HEK293 (cell line): ENCODE measurements at regions not wholly inside any gene's neighbourhood (a gene's known extent, or its start where the extent isn't known, plus 50 kb on each side); places are given as distances from the start of the nearest gene placed in this dataset.

ENCODE experiments used
- CTCF ChIA-PET: fragments of 350-600 bp; formaldehyde crosslinking; extraction: SDS; loops from one replicate; lab custom pipeline; 2021; ENCODE audit warnings: antibody characterized with exemption; lab: Yijun Ruan, JAX
- POLR2A ChIA-PET: fragments of 300-600 bp; formaldehyde crosslinking; extraction: SDS; loops from one replicate; lab custom pipeline; 2020; ENCODE audit warnings: antibody characterized with exemption, inconsistent platforms; lab: Yijun Ruan, JAX
- H3K27ac ChIP-seq: fragments of 200-500 bp; sonication (Bioruptor generic); 2 replicates; pipeline ENCODE4 v1.5.1; 2014; ENCODE audit warnings: low read depth, low read length, control low read depth, inconsistent platforms; ENCODE audit errors: extremely low read depth
- H3K36me3 ChIP-seq, 2 experiments: fragments of 200-500 bp in 1 of 2; sonication (Bioruptor generic) in 1 of 2; 1 replicate in 1 of 2; 2 replicates in 1 of 2; pipeline ENCODE4 v1.5.1; 2014 to 2017; ENCODE audit warnings: inconsistent platforms in 2 of 2, low read length in 2 of 2; ENCODE audit not compliant: control insufficient read depth in 2 of 2, insufficient read depth in 1 of 2
- H3K4me1 ChIP-seq: fragments of 200-500 bp; sonication (Bioruptor generic); 2 replicates; pipeline ENCODE4 v1.5.1; 2014; ENCODE audit warnings: mild to moderate bottlenecking, low read length, inconsistent platforms; ENCODE audit not compliant: control insufficient read depth, insufficient read depth
- H3K4me3 ChIP-seq: 2 replicates; pipeline ENCODE4 v1.5.1; 2011; ENCODE audit warnings: low read depth, mild to moderate bottlenecking, control low read depth, low read length, moderate library complexity
- H3K9me3 ChIP-seq: fragments of 200-500 bp; sonication (Bioruptor generic); 2 replicates; pipeline ENCODE4 v1.5.1; 2014; ENCODE audit warnings: low read depth, low read length, inconsistent platforms; ENCODE audit not compliant: control insufficient read depth, insufficient read depth
- BCL11B ChIP-seq: fragments of 450-650 bp; formaldehyde crosslinking; IDR thresholded peaks from 2 replicates; pipeline ENCODE4 v1.5.1; 2016; ENCODE audit warnings: low read depth, missing biosample characterization, missing genetic modification characterization
- HOXA7 ChIP-seq: sonication (generic); formaldehyde crosslinking; IDR thresholded peaks from 2 replicates; pipeline ENCODE4 v1.8.1; 2022; ENCODE audit warnings: missing genetic modification reagents, borderline replicate concordance
- HOXC10 ChIP-seq: sonication (generic); formaldehyde crosslinking; IDR thresholded peaks from 2 replicates; pipeline ENCODE4 v1.8.1; 2023; ENCODE audit warnings: mild to moderate bottlenecking, missing genetic modification reagents
- KLF7 ChIP-seq: fragments of 450-650 bp; formaldehyde crosslinking; IDR thresholded peaks from 2 replicates; pipeline ENCODE4 v1.5.1; 2016; ENCODE audit warnings: missing biosample characterization, missing genetic modification characterization, borderline replicate concordance
- SP7 ChIP-seq: fragments of 450-650 bp; formaldehyde crosslinking; IDR thresholded peaks from 2 replicates; pipeline ENCODE4 v1.5.1; 2016; ENCODE audit warnings: missing biosample characterization, missing genetic modification characterization
- WT1 ChIP-seq: fragments of 450-650 bp; formaldehyde crosslinking; IDR thresholded peaks from 2 replicates; pipeline ENCODE4 v1.5.1; 2016; ENCODE audit warnings: missing biosample characterization, missing genetic modification characterization
- ZBTB1 ChIP-seq: fragments of 450-650 bp; formaldehyde crosslinking; IDR thresholded peaks from 2 replicates; pipeline ENCODE4 v1.5.1; 2016; ENCODE audit warnings: missing biosample characterization, missing genetic modification characterization
- ZBTB6 ChIP-seq: fragments of 450-650 bp; formaldehyde crosslinking; IDR thresholded peaks from 2 replicates; pipeline ENCODE4 v1.5.1; 2017; ENCODE audit warnings: missing biosample characterization, missing genetic modification characterization
- ZEB2 ChIP-seq: fragments of 450-650 bp; formaldehyde crosslinking; IDR thresholded peaks from 2 replicates; pipeline ENCODE4 v1.5.1; 2016; ENCODE audit warnings: missing biosample characterization, missing genetic modification characterization
- ZIC2 ChIP-seq: fragments of 450-650 bp; formaldehyde crosslinking; IDR thresholded peaks from 2 replicates; pipeline ENCODE4 v1.5.1; 2016; ENCODE audit warnings: missing biosample characterization, missing genetic modification characterization
- ZNF112 ChIP-seq: fragments of 450-650 bp; formaldehyde crosslinking; IDR thresholded peaks from 2 replicates; pipeline ENCODE4 v1.5.0; 2017; ENCODE audit warnings: missing biosample characterization, missing genetic modification characterization
- ZNF132 ChIP-seq: fragments of 450-650 bp; formaldehyde crosslinking; IDR thresholded peaks from 2 replicates; pipeline ENCODE4 v1.5.1; 2017; ENCODE audit warnings: missing biosample characterization, missing genetic modification characterization, borderline replicate concordance
- ZNF157 ChIP-seq: fragments of 450-650 bp; formaldehyde crosslinking; IDR thresholded peaks from 2 replicates; pipeline ENCODE4 v1.5.1; 2016; ENCODE audit warnings: missing biosample characterization, missing genetic modification characterization
- ZNF175 ChIP-seq: fragments of 450-650 bp; formaldehyde crosslinking; IDR thresholded peaks from 2 replicates; pipeline ENCODE4 v1.5.1; 2016; ENCODE audit warnings: missing biosample characterization, missing genetic modification characterization
- ZNF202 ChIP-seq: fragments of 450-650 bp; formaldehyde crosslinking; IDR thresholded peaks from 2 replicates; pipeline ENCODE4 v1.5.1; 2016; ENCODE audit warnings: missing biosample characterization, missing genetic modification characterization, borderline replicate concordance
- ZNF248 ChIP-seq: fragments of 450-650 bp; formaldehyde crosslinking; IDR thresholded peaks from 2 replicates; pipeline ENCODE4 v1.5.1; 2017; ENCODE audit warnings: missing biosample characterization, missing genetic modification characterization
- ZNF26 ChIP-seq: fragments of 450-650 bp; formaldehyde crosslinking; IDR thresholded peaks from 2 replicates; pipeline ENCODE4 v1.5.1; 2016; ENCODE audit warnings: missing biosample characterization, missing genetic modification characterization
- ZNF280C ChIP-seq: fragments of 450-650 bp; formaldehyde crosslinking; IDR thresholded peaks from 2 replicates; pipeline ENCODE4 v1.5.1; 2016; ENCODE audit warnings: missing biosample characterization, missing genetic modification characterization
- ZNF354C ChIP-seq: fragments of 450-650 bp; formaldehyde crosslinking; IDR thresholded peaks from 2 replicates; pipeline ENCODE4 v1.5.1; 2016; ENCODE audit warnings: missing biosample characterization, missing genetic modification characterization, low read depth, borderline replicate concordance
- ZNF416 ChIP-seq: fragments of 450-650 bp; formaldehyde crosslinking; IDR thresholded peaks from 2 replicates; pipeline ENCODE4 v1.5.1; 2016; ENCODE audit warnings: missing biosample characterization, missing genetic modification characterization
- ZNF510 ChIP-seq: fragments of 450-650 bp; formaldehyde crosslinking; IDR thresholded peaks from 2 replicates; pipeline ENCODE4 v1.5.1; 2018; ENCODE audit warnings: mild to moderate bottlenecking, missing genetic modification characterization, missing biosample characterization; ENCODE audit not compliant: insufficient replicate concordance
- ZNF629 ChIP-seq: fragments of 450-650 bp; formaldehyde crosslinking; IDR thresholded peaks from 2 replicates; pipeline ENCODE4 v1.5.1; 2017; ENCODE audit warnings: missing biosample characterization, missing genetic modification characterization
- ZNF670 ChIP-seq: fragments of 450-650 bp; formaldehyde crosslinking; IDR thresholded peaks from 2 replicates; pipeline ENCODE4 v1.5.1; 2016; ENCODE audit warnings: missing biosample characterization, missing genetic modification characterization, low read depth
- TF ChIP-seq, protein P1 (sequence below): fragments of 450-650 bp; IDR thresholded peaks from 2 replicates; pipeline ENCODE4 v1.5.1; 2018; ENCODE audit warnings: missing biosample characterization, mild to moderate bottlenecking, missing genetic modification characterization
- TF ChIP-seq, protein P2 (sequence below): fragments of 450-650 bp; formaldehyde crosslinking; IDR thresholded peaks from 2 replicates; pipeline ENCODE4 v1.5.1; 2016; ENCODE audit warnings: missing biosample characterization, missing genetic modification characterization

GRCh38 chr4:33184657-33185290, 2464.6 kb downstream of the PCDH7 start (continued):
- no peak for TF ChIP-seq ZNF157 (tag by site-specific recombination)
- no peak for TF ChIP-seq ZNF280C
- TF ChIP-seq ZBTB6 (tag by site-specific recombination) = no peak

DNA sequence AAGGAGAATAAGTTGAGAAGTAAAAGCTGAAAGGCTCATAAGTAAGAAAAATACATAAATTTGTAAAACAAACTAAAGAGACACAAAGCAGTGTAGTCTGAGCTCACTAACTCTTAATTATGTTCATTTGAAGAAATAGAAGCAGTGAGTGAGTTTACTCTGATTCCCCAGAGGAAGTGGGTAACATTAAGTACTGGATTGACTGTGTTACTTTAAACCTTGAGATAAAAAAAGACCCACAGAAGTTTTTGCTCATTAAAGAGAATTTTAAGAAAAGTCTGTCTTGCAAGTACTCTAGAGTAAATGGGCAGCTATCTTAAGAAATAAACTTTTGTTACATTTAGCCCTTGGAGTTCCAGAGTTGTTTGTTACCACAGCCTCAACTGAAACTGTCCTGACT, 2466.9 kb downstream of the PCDH7 start:
- TF ChIP-seq ZNF510 (tag by site-specific recombination) (no peak), BCL11B (tag by site-specific recombination) (no peak), WT1 (tag by site-specific recombination) (no peak), ZNF202 (tag by site-specific recombination) (no peak), ZBTB1 (no peak), ZEB2 (tag by site-specific recombination) (no peak), ZBTB6 (tag by site-specific recombination) (no peak), ZNF629 (tag by site-specific recombination) (no peak), HOXA7 (no peak), ZNF248 (no peak), ZNF175 (tag by site-specific recombination) (no peak), ZNF670 (tag by site-specific recombination) (no peak), ZNF112 (tag by site-specific recombination) (no peak), SP7 (tag by site-specific recombination) (no peak)
- TF ChIP-seq, protein P1, sequence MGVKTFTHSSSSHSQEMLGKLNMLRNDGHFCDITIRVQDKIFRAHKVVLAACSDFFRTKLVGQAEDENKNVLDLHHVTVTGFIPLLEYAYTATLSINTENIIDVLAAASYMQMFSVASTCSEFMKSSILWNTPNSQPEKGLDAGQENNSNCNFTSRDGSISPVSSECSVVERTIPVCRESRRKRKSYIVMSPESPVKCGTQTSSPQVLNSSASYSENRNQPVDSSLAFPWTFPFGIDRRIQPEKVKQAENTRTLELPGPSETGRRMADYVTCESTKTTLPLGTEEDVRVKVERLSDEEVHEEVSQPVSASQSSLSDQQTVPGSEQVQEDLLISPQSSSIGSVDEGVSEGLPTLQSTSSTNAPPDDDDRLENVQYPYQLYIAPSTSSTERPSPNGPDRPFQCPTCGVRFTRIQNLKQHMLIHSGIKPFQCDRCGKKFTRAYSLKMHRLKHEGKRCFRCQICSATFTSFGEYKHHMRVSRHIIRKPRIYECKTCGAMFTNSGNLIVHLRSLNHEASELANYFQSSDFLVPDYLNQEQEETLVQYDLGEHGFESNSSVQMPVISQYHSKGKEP (tag by site-specific recombination) = no peak
- ChIA-PET POLR2A (no interaction called here), CTCF (no interaction called here)
- Histone ChIP-seq H3K4me1 (no peaks in the 10 kb centered on the region), H3K36me3 (no peaks in the 10 kb centered on the region), H3K27ac (no peak overlapping the region), H3K4me3 (no peak overlapping the region), H3K9me3 (no peaks in the 10 kb centered on the region)

- CTCF ChIA-PET = no interaction called here
- Histone ChIP-seq H3K4me3 (no peak overlapping the region), H3K36me3 (no peaks in the 10 kb centered on the region), H3K9me3 (no peaks in the 10 kb centered on the region), H3K4me1 (no peaks in the 10 kb centered on the region), H3K27ac (no peak overlapping the region)
- POLR2A ChIA-PET = no interaction called here
- TF ChIP-seq, protein P2, sequence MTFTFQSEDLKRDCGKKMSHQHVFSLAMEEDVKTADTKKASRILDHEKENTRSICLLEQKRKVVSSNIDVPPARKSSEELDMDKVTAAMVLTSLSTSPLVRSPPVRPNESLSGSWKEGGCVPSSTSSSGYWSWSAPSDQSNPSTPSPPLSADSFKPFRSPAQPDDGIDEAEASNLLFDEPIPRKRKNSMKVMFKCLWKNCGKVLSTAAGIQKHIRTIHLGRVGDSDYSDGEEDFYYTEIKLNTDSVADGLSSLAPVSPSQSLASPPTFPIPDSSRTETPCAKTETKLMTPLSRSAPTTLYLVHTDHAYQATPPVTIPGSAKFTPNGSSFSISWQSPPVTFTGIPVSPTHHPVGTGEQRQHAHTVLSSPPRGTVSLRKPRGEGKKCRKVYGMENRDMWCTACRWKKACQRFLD (tag by site-specific recombination) = no peak
- TF ChIP-seq ZNF132 (tag by site-specific recombination) = no peak
- TF ChIP-seq ZIC2 (tag by site-specific recombination) = no peak
- TF ChIP-seq HOXC10 (CRISPR knock-in tag) = no peak
- TF ChIP-seq ZNF26 = no peak
- no peak for TF ChIP-seq ZNF354C (tag by site-specific recombination)
- TF ChIP-seq KLF7 (tag by site-specific recombination) = no peak
- no peak for TF ChIP-seq ZNF416 (tag by site-specific recombination)
Measured at GRCh38 chr4:33188733-33189132, 2468.6 kb downstream of the PCDH7 start.
